Panc1 (cell line): ENCODE measurements at regions not wholly inside any gene's neighbourhood (a gene's known extent, or its start where the extent isn't known, plus 50 kb on each side); places are given as distances from the start of the nearest gene placed in this dataset.

Source experiments
- ATAC-seq: fragments of 200-7000 bp; cut with Tn5 transposase; 2 replicates; pipeline ENCODE4 v1.9.1; 2020; ENCODE audit warnings: mild to moderate bottlenecking, moderate library complexity
- BruUV-seq: library from RNA; stranded (reverse); fragments of 400-500 nt; replicated peaks from 2 replicates; lab custom pipeline; 2021; lab: Mats Ljungman, UMichigan
- CTCF ChIA-PET: fragments of 300-600 bp; sonication (Branson Sonifier 250); formaldehyde crosslinking; loops from one replicate; lab custom pipeline; 2022; ENCODE audit warnings: antibody characterized with exemption; lab: Charles Lee
- POLR2A ChIA-PET: fragments of 300-600 bp; sonication (Branson Sonifier 250); formaldehyde crosslinking; loops from one replicate; lab custom pipeline; 2022; ENCODE audit warnings: antibody characterized with exemption; lab: Charles Lee
- DNase-seq: peaks from one replicate; pipeline ENCODE4 v3.0.0-alpha.2; 2010; ENCODE audit warnings: low read depth, low spot score
- H3K27ac ChIP-seq: 2 replicates; pipeline ENCODE4 v1.5.1; 2011; ENCODE audit warnings: mild to moderate bottlenecking, low read length, inconsistent platforms
- H3K27me3 ChIP-seq: fragments of 200-500 bp; sonication (Bioruptor generic); 2 replicates; pipeline ENCODE4 v1.6.0; 2014; ENCODE audit warnings: low read length, inconsistent platforms; ENCODE audit not compliant: control insufficient read depth, insufficient read depth
- H3K36me3 ChIP-seq: fragments of 200-500 bp; sonication (Bioruptor generic); 2 replicates; pipeline ENCODE4 v1.5.1; 2014; ENCODE audit warnings: inconsistent platforms, mild to moderate bottlenecking, low read length, moderate library complexity; ENCODE audit not compliant: control insufficient read depth, insufficient read depth
- H3K4me1 ChIP-seq: 2 replicates; pipeline ENCODE4 v1.5.1; 2011; ENCODE audit warnings: inconsistent platforms, mild to moderate bottlenecking, low read length, moderate library complexity; ENCODE audit not compliant: control insufficient read depth, insufficient read depth
- H3K4me3 ChIP-seq, 2 experiments: 2 replicates each; pipeline ENCODE4 v1.5.1; 2011 to 2012; ENCODE audit warnings: low read depth in 2 of 2, low read length in 2 of 2, mild to moderate bottlenecking in 2 of 2, inconsistent platforms in 1 of 2, moderate library complexity in 1 of 2
- H3K9me3 ChIP-seq: fragments of 200-500 bp; sonication (Bioruptor generic); 2 replicates; pipeline ENCODE4 v1.5.1; 2014; ENCODE audit warnings: low read depth, mild to moderate bottlenecking, inconsistent platforms, low read length, moderate library complexity; ENCODE audit not compliant: control insufficient read depth, insufficient read depth
- POLR2AphosphoS5 ChIP-seq: IDR thresholded peaks from 2 replicates; pipeline ENCODE4 v1.6.1; 2012; ENCODE audit warnings: mild to moderate bottlenecking, low read depth, low read length, moderate library complexity
- SIN3A ChIP-seq: IDR thresholded peaks from 2 replicates; pipeline ENCODE4 v1.6.1; 2012; ENCODE audit warnings: low read depth, mild to moderate bottlenecking, low read length, moderate library complexity, borderline replicate concordance; ENCODE audit not compliant: insufficient read depth
- TCF7L2 ChIP-seq: IDR thresholded peaks from 2 replicates; pipeline ENCODE4 v1.6.1; 2011; ENCODE audit warnings: mild to moderate bottlenecking, low read depth, low read length, inconsistent platforms
- in situ Hi-C: cut with HindIII; loops from 2 replicates; pipeline ENCODE4 v1.10.0; 2016; ENCODE audit warnings: low sequenced_read_pairs, low pct_unique_long_range_greater_than_20kb
- intact Hi-C: fragments of 100-400 bp; cut with micrococcal nuclease; formaldehyde crosslinking; loops from one replicate; pipeline ENCODE4 v1.10.0; 2022; ENCODE audit not compliant: unreplicated experiment
- TF ChIP-seq, protein P1 (sequence below): fragments of 450-650 bp; IDR thresholded peaks from 2 replicates; pipeline ENCODE4 v1.5.1; 2017; ENCODE audit warnings: mild to moderate bottlenecking
- TF ChIP-seq, protein P2 (sequence below), 2 experiments: IDR thresholded peaks; 2 replicates each; pipeline ENCODE4 v1.6.1; 2011 to 2012; ENCODE audit warnings: low read depth in 2 of 2, control low read depth in 1 of 2, low read length in 1 of 2, mild to moderate bottlenecking in 1 of 2, moderate library complexity in 1 of 2; ENCODE audit not compliant: insufficient read depth in 1 of 2

DNA sequence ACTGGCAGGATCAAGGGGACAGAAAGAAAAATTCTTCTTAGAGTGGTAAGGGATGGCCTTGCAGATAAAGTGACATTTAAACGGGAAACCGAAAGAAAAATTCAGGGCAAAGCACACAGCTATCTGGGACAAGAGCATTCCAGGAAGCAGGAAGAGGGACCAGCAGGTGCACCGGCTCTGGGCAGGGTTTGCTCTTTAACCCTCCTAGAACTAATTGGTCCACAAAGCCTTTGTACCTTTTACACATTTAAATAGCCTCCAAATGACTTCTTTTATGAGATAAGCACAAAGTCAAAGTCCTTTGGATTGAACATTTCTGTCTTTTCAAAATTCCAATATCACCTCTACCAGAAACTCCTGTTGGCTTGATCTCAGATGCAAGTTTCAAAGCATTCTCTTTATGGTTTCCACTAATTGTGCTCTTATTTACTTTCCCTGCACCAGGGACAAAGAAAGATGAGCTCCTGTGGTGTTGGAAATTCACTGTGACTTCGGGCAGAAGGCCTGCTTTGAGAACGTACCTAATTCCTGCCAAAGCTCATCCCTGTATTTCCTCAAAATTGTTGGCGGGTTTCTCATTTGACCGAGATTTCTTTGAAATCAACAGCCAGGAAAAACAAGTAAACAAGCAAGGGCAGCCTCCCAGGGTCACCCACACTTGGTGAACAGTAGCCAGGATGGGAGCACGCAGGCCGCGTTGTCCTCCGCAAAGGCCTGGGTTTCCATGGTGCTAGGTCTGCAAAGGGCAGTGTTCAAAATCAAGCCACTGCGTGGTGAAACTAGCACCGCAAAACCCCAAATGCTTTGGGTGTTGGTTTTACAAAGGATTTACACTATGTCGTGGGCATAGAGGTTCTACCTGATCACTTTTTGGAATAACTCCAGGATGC is 98.6 kb downstream of the IRS2 start:
- no peak for ATAC-seq
- no peak for TF ChIP-seq POLR2AphosphoS5
- TF ChIP-seq, protein P1, sequence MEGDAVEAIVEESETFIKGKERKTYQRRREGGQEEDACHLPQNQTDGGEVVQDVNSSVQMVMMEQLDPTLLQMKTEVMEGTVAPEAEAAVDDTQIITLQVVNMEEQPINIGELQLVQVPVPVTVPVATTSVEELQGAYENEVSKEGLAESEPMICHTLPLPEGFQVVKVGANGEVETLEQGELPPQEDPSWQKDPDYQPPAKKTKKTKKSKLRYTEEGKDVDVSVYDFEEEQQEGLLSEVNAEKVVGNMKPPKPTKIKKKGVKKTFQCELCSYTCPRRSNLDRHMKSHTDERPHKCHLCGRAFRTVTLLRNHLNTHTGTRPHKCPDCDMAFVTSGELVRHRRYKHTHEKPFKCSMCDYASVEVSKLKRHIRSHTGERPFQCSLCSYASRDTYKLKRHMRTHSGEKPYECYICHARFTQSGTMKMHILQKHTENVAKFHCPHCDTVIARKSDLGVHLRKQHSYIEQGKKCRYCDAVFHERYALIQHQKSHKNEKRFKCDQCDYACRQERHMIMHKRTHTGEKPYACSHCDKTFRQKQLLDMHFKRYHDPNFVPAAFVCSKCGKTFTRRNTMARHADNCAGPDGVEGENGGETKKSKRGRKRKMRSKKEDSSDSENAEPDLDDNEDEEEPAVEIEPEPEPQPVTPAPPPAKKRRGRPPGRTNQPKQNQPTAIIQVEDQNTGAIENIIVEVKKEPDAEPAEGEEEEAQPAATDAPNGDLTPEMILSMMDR: no peak
- TF ChIP-seq TCF7L2: no peak
- no peak for TF ChIP-seq SIN3A
- TF ChIP-seq, protein P2, sequence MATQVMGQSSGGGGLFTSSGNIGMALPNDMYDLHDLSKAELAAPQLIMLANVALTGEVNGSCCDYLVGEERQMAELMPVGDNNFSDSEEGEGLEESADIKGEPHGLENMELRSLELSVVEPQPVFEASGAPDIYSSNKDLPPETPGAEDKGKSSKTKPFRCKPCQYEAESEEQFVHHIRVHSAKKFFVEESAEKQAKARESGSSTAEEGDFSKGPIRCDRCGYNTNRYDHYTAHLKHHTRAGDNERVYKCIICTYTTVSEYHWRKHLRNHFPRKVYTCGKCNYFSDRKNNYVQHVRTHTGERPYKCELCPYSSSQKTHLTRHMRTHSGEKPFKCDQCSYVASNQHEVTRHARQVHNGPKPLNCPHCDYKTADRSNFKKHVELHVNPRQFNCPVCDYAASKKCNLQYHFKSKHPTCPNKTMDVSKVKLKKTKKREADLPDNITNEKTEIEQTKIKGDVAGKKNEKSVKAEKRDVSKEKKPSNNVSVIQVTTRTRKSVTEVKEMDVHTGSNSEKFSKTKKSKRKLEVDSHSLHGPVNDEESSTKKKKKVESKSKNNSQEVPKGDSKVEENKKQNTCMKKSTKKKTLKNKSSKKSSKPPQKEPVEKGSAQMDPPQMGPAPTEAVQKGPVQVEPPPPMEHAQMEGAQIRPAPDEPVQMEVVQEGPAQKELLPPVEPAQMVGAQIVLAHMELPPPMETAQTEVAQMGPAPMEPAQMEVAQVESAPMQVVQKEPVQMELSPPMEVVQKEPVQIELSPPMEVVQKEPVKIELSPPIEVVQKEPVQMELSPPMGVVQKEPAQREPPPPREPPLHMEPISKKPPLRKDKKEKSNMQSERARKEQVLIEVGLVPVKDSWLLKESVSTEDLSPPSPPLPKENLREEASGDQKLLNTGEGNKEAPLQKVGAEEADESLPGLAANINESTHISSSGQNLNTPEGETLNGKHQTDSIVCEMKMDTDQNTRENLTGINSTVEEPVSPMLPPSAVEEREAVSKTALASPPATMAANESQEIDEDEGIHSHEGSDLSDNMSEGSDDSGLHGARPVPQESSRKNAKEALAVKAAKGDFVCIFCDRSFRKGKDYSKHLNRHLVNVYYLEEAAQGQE (IDR thresholded peaks at IDR 0.05; ENCODE audit: insufficient read depth in 1 of 2, low read depth in 2 of 2, low read length in 1 of 2): no peak

DNA sequence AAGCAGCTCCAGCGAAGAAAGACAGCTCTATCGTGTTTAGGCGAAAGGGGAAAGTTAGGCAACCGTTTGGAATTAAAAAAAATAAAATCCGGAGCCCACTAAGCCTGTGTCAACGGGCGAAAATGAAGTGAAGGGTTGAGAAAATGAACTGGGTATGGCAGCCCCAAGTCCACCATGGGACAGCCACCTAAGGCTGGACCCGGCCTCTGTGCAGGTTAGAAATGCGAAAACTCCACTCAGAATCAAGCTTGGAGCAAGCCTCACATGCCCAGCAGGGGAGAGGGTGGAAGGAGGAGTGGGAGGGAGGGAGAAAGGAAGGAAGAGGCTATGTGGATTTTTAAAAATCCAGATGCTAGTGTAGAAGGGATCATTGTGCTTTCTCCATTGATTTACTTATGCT is 101.2 kb downstream of the IRS2 start:
- H3K36me3 ChIP-seq: no peaks in the 10 kb centered on the region
- in situ Hi-C loops: no loop called here

More for the DNA sequence above, 98.6 kb downstream of the IRS2 start:
- no peak for DNase-seq
- Histone ChIP-seq H3K4me1 (no peaks in the 10 kb centered on the region), H3K36me3 (no peaks in the 10 kb centered on the region), H3K4me3 (no peak overlapping the region), H3K27me3 (no peaks in the 10 kb centered on the region), H3K9me3 (no peaks in the 10 kb centered on the region), H3K27ac (no peak overlapping the region)
- in situ Hi-C loops: no loop called here
- POLR2A ChIA-PET: no interaction called here
- CTCF ChIA-PET: no interaction called here
- no TSS peak for BruUV-seq
- intact Hi-C loops: no loop called here

More for the DNA sequence above, 101.2 kb downstream of the IRS2 start:
- intact Hi-C loops: no loop called here
- no peak overlapping the region for H3K27ac ChIP-seq
- no peak for ATAC-seq
- ChIA-PET CTCF (no interaction called here), POLR2A (no interaction called here)
- no peaks in the 10 kb centered on the region for H3K4me1 ChIP-seq
- no peak overlapping the region for H3K4me3 ChIP-seq
- TF ChIP-seq POLR2AphosphoS5 (no peak), TCF7L2 (no peak), SIN3A (no peak)
- TF ChIP-seq, protein P2 (IDR thresholded peaks at IDR 0.05; ENCODE audit: insufficient read depth in 1 of 2, low read depth in 2 of 2, low read length in 1 of 2): no peak
- TF ChIP-seq, protein P1: no peak
- BruUV-seq: no TSS peak
- H3K9me3 ChIP-seq: no peaks in the 10 kb centered on the region
- H3K27me3 ChIP-seq: no peaks in the 10 kb centered on the region
- no peak for DNase-seq
